PFSK-1 (cell line): ENCODE measurements at regions not wholly inside any gene's neighbourhood (a gene's known extent, or its start where the extent isn't known, plus 50 kb on each side); places are given as distances from the start of the nearest gene placed in this dataset.

Source experiments
- POLR2AphosphoS5 ChIP-seq: IDR thresholded peaks from 2 replicates; pipeline ENCODE4 v1.6.1; 2012; ENCODE audit warnings: low read depth, mild to moderate bottlenecking, control low read depth, low read length, moderate library complexity
- SIN3A ChIP-seq: IDR thresholded peaks from 2 replicates; pipeline ENCODE4 v1.6.1; 2012; ENCODE audit warnings: mild to moderate bottlenecking, low read length, moderate library complexity, borderline replicate concordance; ENCODE audit not compliant: insufficient read depth
- TAF1 ChIP-seq: IDR thresholded peaks from 2 replicates; pipeline ENCODE4 v1.6.1; 2012; ENCODE audit warnings: low read length, control low read depth, borderline replicate concordance; ENCODE audit not compliant: insufficient read depth
- TF ChIP-seq, protein P1 (sequence below), 2 experiments: IDR thresholded peaks; 2 replicates each; pipeline versions ENCODE4 v1.6.1 to v1.8.0; 2011 to 2012; ENCODE audit warnings: low read depth in 2 of 2, low read length in 2 of 2, control low read depth in 1 of 2, inconsistent platforms in 1 of 2, mild to moderate bottlenecking in 1 of 2, moderate library complexity in 1 of 2; ENCODE audit not compliant: insufficient read depth in 1 of 2

DNA sequence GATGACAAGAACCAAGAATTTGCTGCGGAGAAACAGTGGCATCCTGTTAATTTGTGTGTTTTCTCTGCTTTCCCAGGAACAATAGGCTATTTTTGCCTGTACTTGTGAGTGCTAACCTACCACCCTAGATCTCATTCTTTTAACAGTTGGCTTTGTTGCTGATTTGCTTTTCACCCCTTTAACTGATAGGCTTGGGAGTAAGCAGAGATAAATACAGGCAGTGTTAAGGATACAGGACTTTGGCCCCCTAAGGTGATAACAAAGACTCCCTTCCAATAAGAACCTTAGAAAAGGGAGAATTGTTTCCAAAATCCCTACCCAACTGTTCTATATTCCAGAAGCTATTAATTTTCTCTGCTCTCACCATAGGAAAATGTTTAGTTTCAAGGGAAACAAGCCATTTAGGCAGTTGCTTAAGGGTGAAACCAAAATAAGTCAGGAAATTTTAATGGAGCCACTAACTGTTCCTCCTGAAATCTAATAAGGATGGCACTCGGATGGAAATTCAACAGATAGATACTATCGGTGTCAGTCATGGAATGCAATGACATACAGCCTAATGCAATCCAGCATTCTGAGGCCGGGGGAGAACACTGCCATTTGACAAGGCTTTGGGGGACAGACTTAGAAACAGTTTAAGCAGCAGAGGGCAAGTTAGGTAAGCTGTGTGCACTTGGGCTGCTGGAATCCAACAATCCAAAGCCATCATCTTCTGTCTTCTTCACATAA is 238.8 kb downstream of the RNF152 start:
- no peak for TF ChIP-seq SIN3A
- TF ChIP-seq POLR2AphosphoS5, result no peak
- TF ChIP-seq, protein P1, sequence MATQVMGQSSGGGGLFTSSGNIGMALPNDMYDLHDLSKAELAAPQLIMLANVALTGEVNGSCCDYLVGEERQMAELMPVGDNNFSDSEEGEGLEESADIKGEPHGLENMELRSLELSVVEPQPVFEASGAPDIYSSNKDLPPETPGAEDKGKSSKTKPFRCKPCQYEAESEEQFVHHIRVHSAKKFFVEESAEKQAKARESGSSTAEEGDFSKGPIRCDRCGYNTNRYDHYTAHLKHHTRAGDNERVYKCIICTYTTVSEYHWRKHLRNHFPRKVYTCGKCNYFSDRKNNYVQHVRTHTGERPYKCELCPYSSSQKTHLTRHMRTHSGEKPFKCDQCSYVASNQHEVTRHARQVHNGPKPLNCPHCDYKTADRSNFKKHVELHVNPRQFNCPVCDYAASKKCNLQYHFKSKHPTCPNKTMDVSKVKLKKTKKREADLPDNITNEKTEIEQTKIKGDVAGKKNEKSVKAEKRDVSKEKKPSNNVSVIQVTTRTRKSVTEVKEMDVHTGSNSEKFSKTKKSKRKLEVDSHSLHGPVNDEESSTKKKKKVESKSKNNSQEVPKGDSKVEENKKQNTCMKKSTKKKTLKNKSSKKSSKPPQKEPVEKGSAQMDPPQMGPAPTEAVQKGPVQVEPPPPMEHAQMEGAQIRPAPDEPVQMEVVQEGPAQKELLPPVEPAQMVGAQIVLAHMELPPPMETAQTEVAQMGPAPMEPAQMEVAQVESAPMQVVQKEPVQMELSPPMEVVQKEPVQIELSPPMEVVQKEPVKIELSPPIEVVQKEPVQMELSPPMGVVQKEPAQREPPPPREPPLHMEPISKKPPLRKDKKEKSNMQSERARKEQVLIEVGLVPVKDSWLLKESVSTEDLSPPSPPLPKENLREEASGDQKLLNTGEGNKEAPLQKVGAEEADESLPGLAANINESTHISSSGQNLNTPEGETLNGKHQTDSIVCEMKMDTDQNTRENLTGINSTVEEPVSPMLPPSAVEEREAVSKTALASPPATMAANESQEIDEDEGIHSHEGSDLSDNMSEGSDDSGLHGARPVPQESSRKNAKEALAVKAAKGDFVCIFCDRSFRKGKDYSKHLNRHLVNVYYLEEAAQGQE (IDR thresholded peaks at IDR 0.05; ENCODE audit: insufficient read depth in 1 of 2, low read depth in 2 of 2, low read length in 2 of 2), result no peak
- no peak for TF ChIP-seq TAF1
